Upper lobe of left lung (tissue), 6 donors: ENCODE measurements at regions not wholly inside any gene's neighbourhood (a gene's known extent, or its start where the extent isn't known, plus 50 kb on each side); places are given as distances from the start of the nearest gene placed in this dataset.

Experiments
- ATAC-seq, 2 donors: fragments of 200-7000 bp; cut with Tn5 transposase; one replicate each; pipeline ENCODE4 v1.9.1; 2022; ENCODE audit warnings: mild to moderate bottlenecking in 2 of 2, moderate library complexity in 2 of 2; ENCODE audit not compliant: low FRiP score in 2 of 2
- DNase-seq, 2 donors: peaks; one replicate each; pipeline ENCODE4 v3.0.0-alpha.2; 2019 to 2020
- H3K27ac ChIP-seq, 4 donors: fragments of 200-600 bp; sonication (generic); one replicate each; pipeline ENCODE4 v1.5.1; 2016 to 2019
- H3K27me3 ChIP-seq, 4 donors: fragments of 200-600 bp; sonication (generic); one replicate each; pipeline ENCODE4 v1.5.1; 2017 to 2019
- H3K36me3 ChIP-seq, 4 donors: fragments of 200-600 bp; sonication (generic); one replicate each; pipeline ENCODE4 v1.5.1; 2016 to 2019
- H3K4me1 ChIP-seq, 4 donors: fragments of 200-600 bp; sonication (generic); one replicate each; pipeline ENCODE4 v1.5.1; 2018 to 2019
- H3K4me3 ChIP-seq, 4 donors: fragments of 200-600 bp; sonication (generic); one replicate each; pipeline ENCODE4 v1.5.1; 2017 to 2019; ENCODE audit warnings: mild to moderate bottlenecking in 2 of 4, moderate library complexity in 1 of 4
- H3K9me3 ChIP-seq, 4 donors: fragments of 200-600 bp; sonication (generic); one replicate each; pipeline ENCODE4 v1.5.1; 2018 to 2019
- CTCF ChIP-seq, 6 experiments: fragments of 450-650 bp in 4 of 6; fragments of 200-600 bp in 2 of 6; sonication (generic) in 2 of 6; IDR thresholded peaks; one replicate each; pipeline ENCODE4 v1.5.1; 2016 to 2019; ENCODE audit warnings: antibody characterized with exemption in 6 of 6
- EP300 ChIP-seq, 4 donors: sonication (generic); formaldehyde crosslinking; IDR thresholded peaks; one replicate each; pipeline ENCODE4 v1.5.1; 2017; ENCODE audit warnings: antibody characterized with exemption in 4 of 4, control low read depth in 2 of 4
- POLR2A ChIP-seq, 4 donors: fragments of 450-650 bp; IDR thresholded peaks; one replicate each; pipeline ENCODE4 v1.5.1; 2016 to 2017; ENCODE audit warnings: antibody characterized with exemption in 4 of 4, mild to moderate bottlenecking in 2 of 4
- POLR2AphosphoS5 ChIP-seq, 2 donors: sonication (generic); formaldehyde crosslinking; IDR thresholded peaks; one replicate each; pipeline ENCODE4 v1.5.1; 2017; ENCODE audit warnings: antibody characterized with exemption in 2 of 2
- WGBS, 2 donors: methylation state at CpG; one replicate each; pipeline ENCODE4 v1.1.5; 2017 to 2018; 5-methylcytosine and 5-hydroxymethylcytosine counted together
- donor health status: DM: no; HTN: no; CAD: no; lungs with moderate emphysema.
- donor health status: DM: no; HTN: yes; CAD: no; lungs with severe emphysema.

- no peak for DNase-seq
- peaks cover 3 to 13% (median 8%) of the 10 kb centered on the region in 4 donors for H3K4me1 ChIP-seq
- H3K27me3 ChIP-seq = no peaks in the 10 kb centered on the region
- TF ChIP-seq CTCF (IDR thresholded peaks at IDR 0.05) (no peak), POLR2AphosphoS5 (IDR thresholded peaks at IDR 0.05) (no peak), POLR2A (IDR thresholded peaks at IDR 0.05) (no peak), EP300 (IDR thresholded peaks at IDR 0.05) (no peak)
- no peak overlapping the region for H3K4me3 ChIP-seq
- H3K27ac ChIP-seq = no peak overlapping the region
- peak in 1 of 2 donors; percentile 26 for ATAC-seq
- 97 to 99% methylated on average over 4 of the region's 4 CpGs for WGBS, 2 donors
- no peaks in the 10 kb centered on the region for H3K36me3 ChIP-seq
- no peaks in the 10 kb centered on the region for H3K9me3 ChIP-seq
Observed at GRCh38 chr13:73721571-73721970, 412.6 kb downstream of the KLF12 start.

DNA sequence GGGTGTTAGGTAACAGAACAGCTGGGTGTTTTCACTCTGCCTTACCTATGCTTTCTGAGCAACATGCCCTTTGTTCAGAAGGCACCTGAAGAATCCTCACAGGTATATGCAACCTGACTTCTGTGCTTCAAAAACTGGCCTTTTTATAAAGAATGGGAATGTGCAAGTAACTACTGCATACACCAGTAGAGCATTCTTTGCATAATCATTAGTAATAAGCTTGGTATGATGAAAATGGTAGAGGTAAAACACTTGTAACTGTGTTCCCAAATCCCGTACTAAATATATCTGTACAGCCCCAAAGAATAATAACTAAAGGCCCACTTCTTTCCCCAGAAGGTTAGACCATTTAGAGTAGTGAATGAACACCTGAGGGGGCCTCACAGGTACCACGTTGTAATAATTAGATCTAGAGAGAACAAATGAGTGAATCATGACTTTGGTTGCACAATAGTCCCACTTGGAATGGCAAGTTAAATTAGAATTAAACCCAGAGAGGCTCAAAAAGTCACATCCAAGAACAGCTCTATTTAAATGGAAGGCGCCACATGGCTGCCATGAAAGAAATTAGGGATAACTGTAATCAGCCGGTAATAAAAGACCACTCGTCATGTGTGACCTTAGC lies 413.9 kb downstream of the KLF12 start:
- Histone ChIP-seq H3K27ac (no peak overlapping the region), H3K36me3 (no peaks in the 10 kb centered on the region), H3K4me1 (peaks cover 3 to 21% (median 8%) of the 10 kb centered on the region in 4 donors), H3K27me3 (no peaks in the 10 kb centered on the region), H3K9me3 (no peaks in the 10 kb centered on the region), H3K4me3 (no peak overlapping the region)
- ATAC-seq = no peak
- 90% methylated on average over 5 of the region's 5 CpGs for WGBS, 2 donors
- no peak for DNase-seq
- TF ChIP-seq POLR2A (IDR thresholded peaks at IDR 0.05) (no peak), POLR2AphosphoS5 (IDR thresholded peaks at IDR 0.05) (no peak), EP300 (IDR thresholded peaks at IDR 0.05) (no peak), CTCF (IDR thresholded peaks at IDR 0.05) (no peak)

- no peaks in the 10 kb centered on the region for H3K36me3 ChIP-seq
- no peak overlapping the region for H3K27ac ChIP-seq
- no peak for TF ChIP-seq CTCF (IDR thresholded peaks at IDR 0.05)
- no peak for TF ChIP-seq POLR2AphosphoS5 (IDR thresholded peaks at IDR 0.05)
- TF ChIP-seq EP300 (IDR thresholded peaks at IDR 0.05) = no peak
- 92 to 94% methylated on average over 5 to 6 of the region's 6 CpGs for WGBS, 2 donors
- no peaks in the 10 kb centered on the region for H3K9me3 ChIP-seq
- DNase-seq (no peak), ATAC-seq (no peak)
- no peak overlapping the region for H3K4me3 ChIP-seq
- H3K27me3 ChIP-seq = no peaks in the 10 kb centered on the region
- peaks cover 3 to 22% (median 8%) of the 10 kb centered on the region in 4 donors for H3K4me1 ChIP-seq
Observed at GRCh38 chr13:73718246-73718645, 416.0 kb downstream of the KLF12 start.

DNA sequence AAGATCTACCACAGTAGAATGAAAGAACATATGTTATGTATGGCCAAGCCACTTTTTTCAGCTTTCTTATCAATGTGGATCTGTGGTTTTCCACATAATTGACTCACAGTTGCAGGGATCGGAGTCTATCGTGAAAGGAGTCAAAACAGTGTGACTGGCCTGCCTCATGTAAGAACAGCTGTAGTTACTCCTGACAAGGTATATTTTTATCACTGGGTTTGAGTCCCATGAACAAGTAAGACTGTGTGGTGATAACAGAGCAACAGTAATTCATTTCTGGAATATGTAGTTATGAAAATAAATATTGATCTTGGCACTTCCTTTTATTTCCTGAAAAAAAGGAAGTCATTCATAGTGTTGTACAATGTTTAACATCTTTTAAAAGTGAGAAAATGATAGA lies 416.6 kb downstream of the KLF12 start:
- Histone ChIP-seq H3K4me1 (peaks cover 3 to 25% (median 8%) of the 10 kb centered on the region in 4 donors), H3K4me3 (no peak overlapping the region), H3K9me3 (no peaks in the 10 kb centered on the region), H3K36me3 (no peaks in the 10 kb centered on the region), H3K27me3 (no peaks in the 10 kb centered on the region), H3K27ac (no peak overlapping the region)
- DNase-seq (no peak), ATAC-seq (no peak)
- 7 to 9% methylated on average over 2 of the region's 2 CpGs for WGBS, 2 donors
- TF ChIP-seq CTCF (IDR thresholded peaks at IDR 0.05) (no peak), POLR2AphosphoS5 (IDR thresholded peaks at IDR 0.05) (no peak), POLR2A (IDR thresholded peaks at IDR 0.05) (no peak), EP300 (IDR thresholded peaks at IDR 0.05) (no peak)

- Histone ChIP-seq H3K36me3 (no peaks in the 10 kb centered on the region), H3K27me3 (no peaks in the 10 kb centered on the region), H3K4me3 (no peak overlapping the region), H3K4me1 (peaks cover 3 to 26% (median 8%) of the 10 kb centered on the region in 4 donors), H3K27ac (peak overlapping the region in 2 of 4 donors; percentile 45 to 64), H3K9me3 (no peaks in the 10 kb centered on the region)
- no peak for ATAC-seq
- no peak for DNase-seq
- 71 to 85% methylated on average over 2 of the region's 2 CpGs for WGBS, 2 donors
- no peak for TF ChIP-seq POLR2A (IDR thresholded peaks at IDR 0.05)
- no peak for TF ChIP-seq POLR2AphosphoS5 (IDR thresholded peaks at IDR 0.05)
Observed at GRCh38 chr13:73715911-73716510, 418.2 kb downstream of the KLF12 start.
